GM12891 (cell line): ENCODE measurements at regions not wholly inside any gene's neighbourhood (a gene's known extent, or its start where the extent isn't known, plus 50 kb on each side); places are given as distances from the start of the nearest gene placed in this dataset.

ENCODE experiments used
- DNase-seq: peaks from one replicate; pipeline ENCODE4 v3.0.0; 2011; ENCODE audit warnings: low spot score; ENCODE audit not compliant: insufficient read length
- FAIRE-seq: peaks from 2 replicates; lab custom pipeline; 2011; peaks lifted over from hg19 to GRCh38; lab: Jason Lieb, UNC
- PAX5 ChIP-seq: IDR thresholded peaks from 2 replicates; pipeline ENCODE4 v1.6.1; 2011; ENCODE audit warnings: low read length, moderate library complexity, mild to moderate bottlenecking; ENCODE audit not compliant: insufficient read depth, severe bottlenecking
- POLR2A ChIP-seq: IDR thresholded peaks from 2 replicates; pipeline ENCODE4 v1.6.1; 2011; ENCODE audit warnings: low read depth, low read length, control low read depth
- POLR2AphosphoS5 ChIP-seq: IDR thresholded peaks from 2 replicates; pipeline ENCODE4 v1.6.1; 2011; ENCODE audit warnings: low read depth, low read length, control low read depth
- POU2F2 ChIP-seq: IDR thresholded peaks from 2 replicates; pipeline ENCODE4 v1.6.1; 2011; ENCODE audit warnings: low read depth, mild to moderate bottlenecking, control low read depth, low read length, moderate library complexity
- SPI1 ChIP-seq: IDR thresholded peaks from 2 replicates; pipeline ENCODE4 v1.6.1; 2011; ENCODE audit warnings: low read depth, low read length, control low read depth
- TAF1 ChIP-seq: IDR thresholded peaks from 2 replicates; pipeline ENCODE4 v1.6.1; 2011; ENCODE audit warnings: low read depth, low read length, control low read depth

DNA sequence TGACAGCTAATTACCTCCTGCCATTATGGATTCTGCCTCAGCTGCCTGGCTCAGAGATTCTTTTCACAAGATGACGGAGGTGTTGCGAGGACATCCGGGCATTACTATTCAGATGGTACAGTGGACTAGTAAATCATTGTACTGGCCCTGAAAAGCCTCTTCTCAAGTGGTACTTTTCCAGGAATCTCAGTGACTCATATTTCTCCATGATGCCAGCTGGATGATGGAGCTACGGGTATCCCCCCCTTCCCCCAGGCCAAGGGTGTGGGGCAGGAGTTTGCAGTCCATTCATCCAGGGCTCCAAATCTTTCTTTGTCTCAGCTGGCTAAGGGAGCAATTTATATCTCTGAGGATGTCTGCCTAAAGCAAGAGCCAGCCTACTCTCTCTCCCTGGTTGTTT lies 107.7 kb upstream of the GPR139 start:
- TF ChIP-seq TAF1, result no peak
- no peak for TF ChIP-seq POU2F2
- TF ChIP-seq POLR2AphosphoS5, result no peak
- no peak for TF ChIP-seq PAX5
- TF ChIP-seq SPI1, result no peak
- no peak for TF ChIP-seq POLR2A
- DNase-seq (no peak), FAIRE-seq (no peak)

GRCh38 chr16:20178297-20178696 lies 104.6 kb upstream of the GPR139 start:
- no peak for TF ChIP-seq PAX5
- no peak for FAIRE-seq
- no peak for DNase-seq

DNA sequence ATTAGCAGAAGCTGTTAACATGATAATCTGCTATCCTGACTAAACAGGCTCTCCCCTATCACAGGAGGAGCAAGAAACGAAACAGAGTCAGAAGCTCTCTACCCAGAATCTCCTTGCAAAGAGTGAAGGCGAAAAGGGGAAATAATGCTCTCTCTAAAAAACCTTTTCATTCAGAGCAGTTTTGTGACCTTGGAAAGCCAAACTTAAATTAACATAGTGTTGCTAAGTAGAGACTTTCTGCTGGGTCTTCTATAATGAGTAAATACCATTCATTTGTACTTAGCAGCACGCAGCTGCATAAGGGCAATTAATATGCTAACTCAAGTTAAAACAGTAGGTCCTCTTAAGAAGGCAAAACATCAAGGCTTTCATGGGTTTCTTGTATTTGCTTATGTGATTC lies 101.7 kb upstream of the GPR139 start:
- no peak for TF ChIP-seq SPI1
- TF ChIP-seq TAF1, result no peak
- TF ChIP-seq POLR2A, result no peak
- TF ChIP-seq POLR2AphosphoS5, result no peak
- TF ChIP-seq POU2F2, result no peak
- no peak for TF ChIP-seq PAX5
- DNase-seq (peak; percentile 5), FAIRE-seq (no peak)

DNA sequence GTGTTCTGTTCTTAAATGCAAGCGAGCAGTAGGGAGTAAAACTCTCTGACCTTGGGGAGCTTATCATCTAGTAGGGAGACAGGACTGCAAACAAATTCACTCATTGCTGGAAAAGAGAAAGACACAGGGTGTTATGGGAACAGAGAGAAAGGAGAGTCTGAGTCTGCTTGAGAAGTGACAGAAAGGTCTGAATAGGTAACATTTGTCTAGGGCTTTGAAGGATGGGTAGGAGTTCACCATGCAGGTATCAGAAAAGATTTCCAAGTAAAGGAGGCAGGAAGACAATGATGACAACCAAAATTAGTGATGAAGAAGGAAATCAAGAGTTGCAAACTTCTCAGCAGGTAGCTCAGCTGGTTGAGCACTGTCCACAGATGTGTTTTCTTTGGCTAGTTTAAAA lies 93.6 kb upstream of the GPR139 start:
- DNase-seq (no peak), FAIRE-seq (no peak)
- no peak for TF ChIP-seq SPI1
- TF ChIP-seq POLR2AphosphoS5, result no peak
- TF ChIP-seq POU2F2, result no peak

- TF ChIP-seq POLR2AphosphoS5, result no peak
- no peak for TF ChIP-seq POU2F2
- no peak for TF ChIP-seq PAX5
- no peak for TF ChIP-seq SPI1
- no peak for TF ChIP-seq POLR2A
- no peak for TF ChIP-seq TAF1
- DNase-seq, result no peak
- no peak for FAIRE-seq
Measured at GRCh38 chr16:20166531-20167235, 93.0 kb upstream of the GPR139 start.

DNA sequence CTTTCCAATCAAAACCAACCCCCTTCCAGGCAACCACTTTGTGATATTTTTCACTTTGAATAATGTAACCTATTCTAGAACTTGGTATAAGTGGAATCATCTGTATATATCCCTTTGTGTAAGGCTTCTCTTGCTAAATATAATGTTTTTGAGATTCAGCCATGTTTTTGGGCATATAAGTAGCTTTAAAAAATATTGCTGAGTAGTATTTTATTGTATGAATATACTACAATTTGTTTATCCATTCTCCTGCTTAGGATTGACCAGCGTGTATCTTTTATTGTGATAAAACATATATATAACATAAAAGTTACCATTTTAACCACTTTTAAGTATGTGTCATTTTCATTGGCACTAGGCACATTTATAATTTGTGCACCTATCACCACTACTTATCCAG lies 79.8 kb upstream of the GPR139 start:
- DNase-seq (no peak), FAIRE-seq (no peak)
- TF ChIP-seq POU2F2 (no peak), POLR2A (no peak), PAX5 (no peak), TAF1 (no peak), POLR2AphosphoS5 (no peak), SPI1 (no peak)

GRCh38 chr16:20147091-20147490 lies 73.4 kb upstream of the GPR139 start:
- FAIRE-seq, result no peak
- no peak for DNase-seq
- no peak for TF ChIP-seq PAX5
- no peak for TF ChIP-seq POLR2A
- TF ChIP-seq SPI1, result no peak
- TF ChIP-seq POU2F2, result no peak
- TF ChIP-seq TAF1, result no peak
- no peak for TF ChIP-seq POLR2AphosphoS5

- FAIRE-seq (no peak), DNase-seq (no peak)
- no peak for TF ChIP-seq TAF1
- no peak for TF ChIP-seq POLR2A
- no peak for TF ChIP-seq POU2F2
- TF ChIP-seq PAX5, result no peak
- TF ChIP-seq SPI1, result no peak
- TF ChIP-seq POLR2AphosphoS5, result no peak
Measured at GRCh38 chr16:20141956-20142355, 68.3 kb upstream of the GPR139 start.

- no peak for FAIRE-seq
- TF ChIP-seq POU2F2 (no peak), SPI1 (no peak), PAX5 (no peak), POLR2AphosphoS5 (no peak), TAF1 (no peak), POLR2A (no peak)
- no peak for DNase-seq
Measured at GRCh38 chr16:20137909-20138308, 64.2 kb upstream of the GPR139 start.

DNA sequence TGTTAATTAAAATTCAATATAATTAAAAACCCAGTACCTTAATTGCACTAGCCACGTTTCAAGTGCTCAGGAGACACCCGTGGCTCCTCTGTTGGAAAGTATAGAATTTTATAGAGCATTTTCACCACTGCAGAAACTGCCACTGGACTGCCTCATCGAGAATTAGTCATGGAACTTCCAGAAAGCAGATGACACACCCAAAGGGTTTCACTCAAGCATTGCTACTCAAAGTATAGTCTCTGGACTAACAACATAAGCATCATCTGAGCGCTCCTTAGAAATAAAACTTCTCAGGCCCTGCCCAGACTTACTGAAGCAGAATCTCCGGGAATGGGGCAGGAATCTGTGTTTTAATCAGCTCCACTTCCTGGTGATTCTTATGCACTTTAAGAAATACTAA lies 63.5 kb upstream of the GPR139 start:
- no peak for TF ChIP-seq POLR2A
- no peak for TF ChIP-seq PAX5
- TF ChIP-seq POLR2AphosphoS5, result no peak
- TF ChIP-seq POU2F2, result no peak
- no peak for TF ChIP-seq TAF1
- no peak for TF ChIP-seq SPI1
- DNase-seq (no peak), FAIRE-seq (no peak)

- FAIRE-seq (no peak), DNase-seq (no peak)
- TF ChIP-seq SPI1, result no peak
Measured at GRCh38 chr16:20136446-20136968, 62.8 kb upstream of the GPR139 start.

GRCh38 chr16:20129375-20129774 lies 55.7 kb upstream of the GPR139 start:
- TF ChIP-seq SPI1 (no peak), POLR2A (no peak)
- FAIRE-seq (no peak), DNase-seq (no peak)
